Lower lobe of right lung (tissue), 2 donors: ENCODE measurements at regions not wholly inside any gene's neighbourhood (a gene's known extent, or its start where the extent isn't known, plus 50 kb on each side); places are given as distances from the start of the nearest gene placed in this dataset.

Experiments
- ATAC-seq, 2 donors: fragments of 200-7000 bp; cut with Tn5 transposase; one replicate each; pipeline ENCODE4 v1.9.1; 2020 to 2022; ENCODE audit warnings: mild to moderate bottlenecking in 2 of 2, moderate library complexity in 2 of 2
- DNase-seq: peaks from one replicate; pipeline ENCODE4 v3.0.0-alpha.2; 2020
- H3K27ac ChIP-seq: fragments of 200-600 bp; one replicate; pipeline ENCODE4 v1.8.0; 2022
- H3K27me3 ChIP-seq: fragments of 200-600 bp; one replicate; pipeline ENCODE4 v1.8.0; 2022; ENCODE audit warnings: low read depth
- H3K36me3 ChIP-seq: fragments of 200-600 bp; one replicate; pipeline ENCODE4 v1.8.0; 2022; ENCODE audit warnings: mild to moderate bottlenecking
- H3K4me1 ChIP-seq: fragments of 200-600 bp; one replicate; pipeline ENCODE4 v1.8.0; 2022
- H3K4me3 ChIP-seq: fragments of 200-600 bp; one replicate; pipeline ENCODE4 v1.8.0; 2022; ENCODE audit warnings: mild to moderate bottlenecking
- H3K9me3 ChIP-seq: fragments of 200-600 bp; one replicate; pipeline ENCODE4 v1.8.0; 2022
- intact Hi-C: fragments of 100-400 bp; cut with DNase I; formaldehyde crosslinking; loops from one replicate; pipeline ENCODE4 v1.11.0; 2022
- TF ChIP-seq, protein P1 (sequence below): fragments of 200-600 bp; IDR thresholded peaks from one replicate; pipeline ENCODE4 v1.8.0; 2022; ENCODE audit warnings: antibody characterized with exemption, mild to moderate bottlenecking
- donor health status: DM: no; HTN: yes; CAD: no; lungs with severe emphysema.

GRCh38 chrX:6681521-6682145 is 146.7 kb upstream of the VCX3A start:
- TF ChIP-seq, protein P1, sequence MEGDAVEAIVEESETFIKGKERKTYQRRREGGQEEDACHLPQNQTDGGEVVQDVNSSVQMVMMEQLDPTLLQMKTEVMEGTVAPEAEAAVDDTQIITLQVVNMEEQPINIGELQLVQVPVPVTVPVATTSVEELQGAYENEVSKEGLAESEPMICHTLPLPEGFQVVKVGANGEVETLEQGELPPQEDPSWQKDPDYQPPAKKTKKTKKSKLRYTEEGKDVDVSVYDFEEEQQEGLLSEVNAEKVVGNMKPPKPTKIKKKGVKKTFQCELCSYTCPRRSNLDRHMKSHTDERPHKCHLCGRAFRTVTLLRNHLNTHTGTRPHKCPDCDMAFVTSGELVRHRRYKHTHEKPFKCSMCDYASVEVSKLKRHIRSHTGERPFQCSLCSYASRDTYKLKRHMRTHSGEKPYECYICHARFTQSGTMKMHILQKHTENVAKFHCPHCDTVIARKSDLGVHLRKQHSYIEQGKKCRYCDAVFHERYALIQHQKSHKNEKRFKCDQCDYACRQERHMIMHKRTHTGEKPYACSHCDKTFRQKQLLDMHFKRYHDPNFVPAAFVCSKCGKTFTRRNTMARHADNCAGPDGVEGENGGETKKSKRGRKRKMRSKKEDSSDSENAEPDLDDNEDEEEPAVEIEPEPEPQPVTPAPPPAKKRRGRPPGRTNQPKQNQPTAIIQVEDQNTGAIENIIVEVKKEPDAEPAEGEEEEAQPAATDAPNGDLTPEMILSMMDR = no peak
- Histone ChIP-seq H3K27me3 (no peaks in the 10 kb centered on the region), H3K36me3 (no peaks in the 10 kb centered on the region), H3K4me3 (no peak overlapping the region), H3K27ac (no peak overlapping the region), H3K9me3 (no peaks in the 10 kb centered on the region), H3K4me1 (no peaks in the 10 kb centered on the region)
- no peak for ATAC-seq
- intact Hi-C loops = no loop called here
- DNase-seq = no peak

DNA sequence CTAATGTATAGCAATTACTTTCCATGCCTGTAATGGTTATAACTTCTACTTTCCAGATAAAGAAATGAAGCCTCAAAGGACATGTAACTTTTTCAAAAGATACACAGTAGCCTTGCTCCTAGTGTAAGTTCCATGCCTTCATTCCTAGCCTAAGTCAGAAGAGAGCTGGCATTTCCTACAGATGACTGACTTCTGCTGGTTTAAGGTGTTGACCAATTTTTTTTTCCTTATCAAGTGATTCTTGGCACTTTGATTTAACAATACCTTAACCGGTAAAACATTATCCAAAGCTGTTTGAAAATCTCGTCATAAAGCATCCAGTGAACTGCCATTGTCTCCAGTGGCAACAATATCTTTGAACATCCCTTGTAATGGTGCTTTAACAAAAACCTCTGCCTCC is 145.1 kb upstream of the VCX3A start:
- Histone ChIP-seq H3K4me1 (no peaks in the 10 kb centered on the region), H3K4me3 (no peak overlapping the region), H3K9me3 (no peaks in the 10 kb centered on the region), H3K36me3 (no peaks in the 10 kb centered on the region), H3K27ac (no peak overlapping the region), H3K27me3 (no peaks in the 10 kb centered on the region)
- no peak for DNase-seq
- intact Hi-C loops = no loop called here
- TF ChIP-seq, protein P1 = no peak
- ATAC-seq = no peak

DNA sequence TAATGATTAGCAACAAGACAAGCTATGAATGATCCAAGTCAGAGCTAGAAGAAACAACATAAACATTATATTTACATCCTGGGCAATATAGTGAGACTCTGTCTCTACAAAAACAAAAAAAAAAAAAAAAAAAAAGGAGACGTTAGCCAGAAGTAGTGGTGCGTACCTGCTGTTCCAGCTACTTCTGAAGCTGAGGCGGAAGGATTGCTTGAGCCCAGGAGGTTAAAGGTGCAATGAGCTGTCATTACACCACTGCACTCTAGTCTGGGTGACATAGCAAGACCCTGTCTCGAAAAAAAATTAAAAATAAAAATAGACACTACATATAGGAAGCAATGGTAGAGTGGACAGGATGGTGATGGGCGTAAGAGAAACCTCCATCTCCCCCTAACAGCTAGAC is 144.6 kb upstream of the VCX3A start:
- H3K4me3 ChIP-seq = no peak overlapping the region

DNA sequence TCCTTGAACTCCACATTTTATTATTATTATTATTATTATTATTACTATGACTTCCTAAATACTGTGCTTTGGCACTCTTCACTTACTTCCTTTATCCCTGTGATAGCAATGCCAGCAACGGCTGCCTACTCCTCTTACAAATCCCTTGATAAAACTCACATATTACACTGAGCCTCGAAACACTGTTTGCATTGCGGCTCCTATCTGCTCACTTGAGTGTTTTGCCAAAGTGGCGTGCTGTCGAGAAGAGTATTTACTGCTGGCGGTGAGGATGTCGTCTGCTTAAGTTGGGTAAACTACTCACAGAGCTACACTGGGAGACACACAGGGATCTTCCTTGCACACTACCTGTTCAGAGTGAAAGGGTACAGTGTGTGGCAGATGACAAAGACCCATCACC is 143.4 kb upstream of the VCX3A start:
- Histone ChIP-seq H3K27ac (no peak overlapping the region), H3K4me3 (no peak overlapping the region), H3K36me3 (no peaks in the 10 kb centered on the region), H3K4me1 (no peaks in the 10 kb centered on the region), H3K9me3 (no peaks in the 10 kb centered on the region), H3K27me3 (no peaks in the 10 kb centered on the region)
- TF ChIP-seq, protein P1 = no peak
- no peak for DNase-seq
- intact Hi-C loops = no loop called here
- no peak for ATAC-seq

More for the DNA sequence above, 144.6 kb upstream of the VCX3A start:
- no peak for DNase-seq
- no peaks in the 10 kb centered on the region for H3K36me3 ChIP-seq
- H3K27me3 ChIP-seq = no peaks in the 10 kb centered on the region
- ATAC-seq = no peak
- H3K4me1 ChIP-seq = no peaks in the 10 kb centered on the region
- no peak overlapping the region for H3K27ac ChIP-seq
- TF ChIP-seq, protein P1 = no peak
- intact Hi-C loops = no loop called here
- no peaks in the 10 kb centered on the region for H3K9me3 ChIP-seq

DNA sequence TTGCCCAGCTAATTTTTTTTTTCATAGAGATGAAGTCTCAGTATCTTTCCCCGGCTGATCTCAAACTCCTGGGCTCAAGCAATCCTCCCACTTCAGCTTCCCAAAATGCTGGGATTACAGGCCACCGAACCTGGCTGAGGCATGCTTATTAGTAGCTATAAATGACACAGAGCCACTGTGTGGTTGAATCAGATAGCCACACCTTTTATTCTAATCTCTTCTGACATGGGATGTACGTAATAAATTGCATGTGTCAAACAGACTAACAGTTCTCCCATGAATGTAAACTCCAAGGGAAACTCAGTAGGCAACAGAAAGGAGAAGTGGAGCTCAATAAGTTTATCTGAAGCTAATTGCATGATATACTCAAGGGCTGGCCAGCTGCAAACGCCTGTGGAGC is 139.8 kb upstream of the VCX3A start:
- no peak overlapping the region for H3K4me3 ChIP-seq
- no peaks in the 10 kb centered on the region for H3K27me3 ChIP-seq
- intact Hi-C loops = no loop called here
- no peaks in the 10 kb centered on the region for H3K9me3 ChIP-seq
- H3K4me1 ChIP-seq = no peaks in the 10 kb centered on the region
- no peaks in the 10 kb centered on the region for H3K36me3 ChIP-seq
- no peak for ATAC-seq
- no peak overlapping the region for H3K27ac ChIP-seq
- DNase-seq = no peak
- TF ChIP-seq, protein P1 = no peak
